Activated CD4-positive, alpha-beta T cell treated with anti-CD3 and anti-CD28 coated beads for 36 hours (primary cell): ENCODE measurements at regions not wholly inside any gene's neighbourhood (a gene's known extent, or its start where the extent isn't known, plus 50 kb on each side); places are given as distances from the start of the nearest gene placed in this dataset.
"Not testable (repeated sequence)": the region's sequence is repeated elsewhere in the genome, so short reads cannot be mapped to it uniquely, and the experiment has no call there.

ENCODE experiments used
- ATAC-seq: fragments of 200-7000 bp; cut with Tn5 transposase; one replicate; pipeline ENCODE4 v1.10.0; 2021; ENCODE audit warnings: mild to moderate bottlenecking, moderate library complexity
- CTCF ChIA-PET: fragments of 350-600 bp; sonication (Branson Sonifier 250); formaldehyde crosslinking; loops from one replicate; lab custom pipeline; 2021; ENCODE audit warnings: antibody characterized with exemption; lab: Charles Lee
- POLR2A ChIA-PET: fragments of 350-600 bp; sonication (Branson Sonifier 250); formaldehyde crosslinking; loops from one replicate; lab custom pipeline; 2021; ENCODE audit warnings: antibody characterized with exemption, inconsistent platforms; lab: Charles Lee
- DNase-seq: peaks from one replicate; pipeline ENCODE4 v3.0.0-alpha.2; 2020
- H3K27ac Mint-ChIP-seq: one replicate; pipeline ENCODE4 v1.8.0; 2021; ENCODE audit warnings: mixed read lengths
- H3K27me3 Mint-ChIP-seq: one replicate; pipeline ENCODE4 v1.8.0; 2021; ENCODE audit warnings: mixed read lengths
- H3K36me3 Mint-ChIP-seq: one replicate; pipeline ENCODE4 v1.8.0; 2021; ENCODE audit warnings: low read depth, mixed read lengths
- H3K4me1 Mint-ChIP-seq: one replicate; pipeline ENCODE4 v1.8.0; 2021; ENCODE audit warnings: mixed read lengths
- H3K4me3 Mint-ChIP-seq: one replicate; pipeline ENCODE4 v1.8.0; 2021; ENCODE audit warnings: mild to moderate bottlenecking, moderate library complexity, mixed read lengths
- H3K9me3 Mint-ChIP-seq: one replicate; pipeline ENCODE4 v1.8.0; 2021; ENCODE audit warnings: low read depth, mixed read lengths
- intact Hi-C, 2 experiments: fragments of 100-400 bp; cut with DNase I in 1 of 2; cut with micrococcal nuclease in 1 of 2; formaldehyde crosslinking; loops; one replicate each; pipeline versions ENCODE4 v1.14.2 to v1.15.1; 2022 to 2024; cut with DNase I, micrococcal nuclease

GRCh38 chr6:3921663-3922062 is 72.5 kb downstream of the FAM50B start:
- Mint-ChIP-seq H3K27me3 (peaks cover 7% of the 10 kb centered on the region), H3K36me3 (no peaks in the 10 kb centered on the region), H3K4me1 (no peaks in the 10 kb centered on the region), H3K9me3 (no peaks in the 10 kb centered on the region), H3K4me3 (no peak overlapping the region), H3K27ac (no peak overlapping the region)
- ChIA-PET POLR2A (no interaction called here), CTCF (interaction anchor here (1.0 to 1.1 kb wide), 2 partner anchors 8 to 11 kb away, joined by 3 read pairs; no protein-coding TSS in a partner anchor)
- intact Hi-C loops = no loop called here
- DNase-seq (no peak), ATAC-seq (no peak)

- H3K4me3 Mint-ChIP-seq, H3K27ac Mint-ChIP-seq, ATAC-seq, POLR2A ChIA-PET, H3K27me3 Mint-ChIP-seq, H3K36me3 Mint-ChIP-seq, DNase-seq, H3K4me1 Mint-ChIP-seq, H3K9me3 Mint-ChIP-seq, intact Hi-C loops: not testable (repeated sequence)
- CTCF ChIA-PET = interaction anchor here (1.0 to 1.5 kb wide), 4 partner anchors 9 to 181 kb away, joined by 3 to 4 read pairs (median 4); no protein-coding TSS in a partner anchor
These were observed 73.4 kb downstream of the FAM50B start for GRCh38 chr6:3922619-3923018.

GRCh38 chr6:3925223-3926149 is 76.3 kb downstream of the FAM50B start:
- CTCF ChIA-PET, H3K27me3 Mint-ChIP-seq, DNase-seq, H3K27ac Mint-ChIP-seq, H3K4me1 Mint-ChIP-seq, ATAC-seq, POLR2A ChIA-PET, H3K36me3 Mint-ChIP-seq, H3K4me3 Mint-ChIP-seq, H3K9me3 Mint-ChIP-seq: not testable (repeated sequence)
- intact Hi-C loops = loop anchor here in 1 of 2 experiments (5.0 kb wide), 1 partner anchor 1107 kb away; no protein-coding TSS in a partner anchor

- H3K9me3 Mint-ChIP-seq = no peaks in the 10 kb centered on the region
- H3K27ac Mint-ChIP-seq = no peak overlapping the region
- ChIA-PET POLR2A (no interaction called here), CTCF (no interaction called here)
- DNase-seq (no peak), ATAC-seq (no peak)
- H3K4me3 Mint-ChIP-seq = no peak overlapping the region
- no peaks in the 10 kb centered on the region for H3K36me3 Mint-ChIP-seq
- H3K27me3 Mint-ChIP-seq = peaks cover 3% of the 10 kb centered on the region
- intact Hi-C loops = loop anchor here in 1 of 2 experiments (5.0 kb wide), 1 partner anchor 1106 kb away; no protein-coding TSS in a partner anchor
- no peaks in the 10 kb centered on the region for H3K4me1 Mint-ChIP-seq
These were observed 76.9 kb downstream of the FAM50B start for GRCh38 chr6:3926150-3926482.

GRCh38 chr6:3928111-3928510 is 78.9 kb downstream of the FAM50B start:
- POLR2A ChIA-PET = no interaction called here
- CTCF ChIA-PET = interaction anchor here (0.6 to 1.2 kb wide), 2 partner anchors 16 to 20 kb away, joined by 3 to 4 read pairs; no protein-coding TSS in a partner anchor
- Mint-ChIP-seq H3K4me3 (no peak overlapping the region), H3K27ac (no peak overlapping the region), H3K27me3 (peaks cover 3% of the 10 kb centered on the region), H3K4me1 (no peaks in the 10 kb centered on the region), H3K36me3 (no peaks in the 10 kb centered on the region), H3K9me3 (no peaks in the 10 kb centered on the region)
- no peak for ATAC-seq
- no peak for DNase-seq
- intact Hi-C loops = loop anchor here in 1 of 2 experiments (5.0 kb wide), 1 partner anchor 1104 kb away; no protein-coding TSS in a partner anchor

GRCh38 chr6:3929281-3929798 is 80.2 kb downstream of the FAM50B start:
- no peaks in the 10 kb centered on the region for H3K36me3 Mint-ChIP-seq
- H3K27me3 Mint-ChIP-seq = peaks cover 3% of the 10 kb centered on the region
- no peaks in the 10 kb centered on the region for H3K4me1 Mint-ChIP-seq
- no peak overlapping the region for H3K4me3 Mint-ChIP-seq
- H3K27ac Mint-ChIP-seq = no peak overlapping the region
- intact Hi-C loops = loop anchor here in 1 of 2 experiments (5.0 kb wide), 1 partner anchor 1103 kb away; no protein-coding TSS in a partner anchor
- POLR2A ChIA-PET = no interaction called here
- ATAC-seq = no peak
- no peak for DNase-seq
- no peaks in the 10 kb centered on the region for H3K9me3 Mint-ChIP-seq
- CTCF ChIA-PET = no interaction called here

- no peak overlapping the region for H3K27ac Mint-ChIP-seq
- H3K4me1 Mint-ChIP-seq = peaks cover 2% of the 10 kb centered on the region
- H3K9me3 Mint-ChIP-seq = no peaks in the 10 kb centered on the region
- ChIA-PET POLR2A (no interaction called here), CTCF (interaction anchor here (0.7 to 2.8 kb wide), 3 partner anchors 41 to 851 kb away, joined by 3 to 12 read pairs (median 9); no protein-coding TSS in a partner anchor)
- DNase-seq (no peak), ATAC-seq (no peak)
- peaks cover 9% of the 10 kb centered on the region for H3K27me3 Mint-ChIP-seq
- H3K4me3 Mint-ChIP-seq = no peak overlapping the region
- H3K36me3 Mint-ChIP-seq = no peaks in the 10 kb centered on the region
- intact Hi-C loops = no loop called here
These were observed 88.3 kb downstream of the FAM50B start for GRCh38 chr6:3937438-3937837.

- Mint-ChIP-seq H3K27ac (no peak overlapping the region), H3K36me3 (no peaks in the 10 kb centered on the region), H3K4me3 (no peak overlapping the region), H3K27me3 (peaks cover 10% of the 10 kb centered on the region), H3K4me1 (peaks cover 2% of the 10 kb centered on the region), H3K9me3 (no peaks in the 10 kb centered on the region)
- POLR2A ChIA-PET = interaction anchor here (0.6 kb wide), 1 partner anchor 91 kb away, joined by 3 read pairs; no protein-coding TSS in a partner anchor
- intact Hi-C loops = no loop called here
- DNase-seq (no peak), ATAC-seq (no peak)
- CTCF ChIA-PET = interaction anchor here (1.1 to 2.8 kb wide), 3 partner anchors 40 to 653 kb away, joined by 4 to 12 read pairs (median 9); no protein-coding TSS in a partner anchor
These were observed 89.7 kb downstream of the FAM50B start for GRCh38 chr6:3938715-3939367.

GRCh38 chr6:3939368-3939958 is 90.3 kb downstream of the FAM50B start:
- Mint-ChIP-seq H3K27me3 (peaks cover 10% of the 10 kb centered on the region), H3K9me3 (no peaks in the 10 kb centered on the region), H3K4me1 (peaks cover 2% of the 10 kb centered on the region), H3K36me3 (no peaks in the 10 kb centered on the region), H3K4me3 (no peak overlapping the region), H3K27ac (no peak overlapping the region)
- ChIA-PET CTCF (interaction anchor here (0.7 to 2.8 kb wide), 3 partner anchors 39 to 905 kb away, joined by 4 to 12 read pairs (median 9); no protein-coding TSS in a partner anchor), POLR2A (no interaction called here)
- DNase-seq = no peak
- intact Hi-C loops = no loop called here
- ATAC-seq = no peak

GRCh38 chr6:3939964-3940363 is 90.8 kb downstream of the FAM50B start:
- CTCF ChIA-PET = interaction anchor here (0.7 to 2.8 kb wide), 2 partner anchors 51 to 905 kb away, joined by 4 to 12 read pairs; no protein-coding TSS in a partner anchor
- H3K4me3 Mint-ChIP-seq = no peak overlapping the region
- H3K36me3 Mint-ChIP-seq = no peaks in the 10 kb centered on the region
- DNase-seq = no peak
- POLR2A ChIA-PET = no interaction called here
- no peak overlapping the region for H3K27ac Mint-ChIP-seq
- no peaks in the 10 kb centered on the region for H3K9me3 Mint-ChIP-seq
- H3K27me3 Mint-ChIP-seq = peaks cover 12% of the 10 kb centered on the region
- ATAC-seq = no peak
- peaks cover 2% of the 10 kb centered on the region for H3K4me1 Mint-ChIP-seq
- intact Hi-C loops = no loop called here

- ATAC-seq = no peak
- ChIA-PET POLR2A (no interaction called here), CTCF (interaction anchor here (0.7 to 1.2 kb wide), 2 partner anchors 9 to 14 kb away, joined by 3 to 5 read pairs; no protein-coding TSS in a partner anchor)
- H3K9me3 Mint-ChIP-seq = no peaks in the 10 kb centered on the region
- H3K27ac Mint-ChIP-seq = no peak overlapping the region
- H3K4me3 Mint-ChIP-seq = no peak overlapping the region
- no peak for DNase-seq
- peaks cover 16% of the 10 kb centered on the region for H3K27me3 Mint-ChIP-seq
- intact Hi-C loops = no loop called here
- peaks cover 2% of the 10 kb centered on the region for H3K4me1 Mint-ChIP-seq
- H3K36me3 Mint-ChIP-seq = no peaks in the 10 kb centered on the region
These were observed 91.5 kb downstream of the FAM50B start for GRCh38 chr6:3940703-3941102.
